K562 (cell line): ENCODE measurements at regions not wholly inside any gene's neighbourhood (a gene's known extent, or its start where the extent isn't known, plus 50 kb on each side); places are given as distances from the start of the nearest gene placed in this dataset.

ENCODE experiments used
- ATAC-seq: fragments of 200-7000 bp; cut with Tn5 transposase; 3 replicates; pipeline ENCODE4 v1.9.1; 2020; ENCODE audit warnings: moderate library complexity
- BruUV-seq: library from RNA; stranded (reverse); fragments of 400-500 nt; replicated peaks from 2 replicates; lab custom pipeline; 2021; lab: Mats Ljungman, UMichigan
- CTCF ChIA-PET: fragments of 300-600 bp; formaldehyde crosslinking; extraction: SDS; loops from one replicate; lab custom pipeline; 2021; ENCODE audit warnings: low intra/inter-chr PET ratio; lab: Yijun Ruan, JAX
- POLR2A ChIA-PET: fragments of 300-600, 350-650 bp; sonication (Branson Sonifier 250); formaldehyde crosslinking; extraction: SDS; loops from one replicate; lab custom pipeline; 2021; ENCODE audit warnings: antibody characterized with exemption, inconsistent platforms; lab: Yijun Ruan, JAX
- DNase-seq, 4 experiments: peaks; one replicate each; pipeline versions ENCODE4 v3.0.0 to v3.0.0-alpha.2; 2011 to 2018; ENCODE audit warnings: low spot score in 3 of 4, mixed read lengths in 3 of 4; ENCODE audit errors: extremely low read depth in 1 of 4
- FAIRE-seq: peaks from 2 replicates; lab custom pipeline; 2011; peaks lifted over from hg19 to GRCh38; lab: Jason Lieb, UNC
- H2AFZ ChIP-seq: 2 replicates; pipeline ENCODE4 v1.6.0; 2011; ENCODE audit warnings: low read depth, low read length, control low read depth, inconsistent platforms
- H3K27ac ChIP-seq: fragments of 200-600 bp; 3 replicates; pipeline ENCODE4 v1.8.0; 2011; ENCODE audit warnings: low read depth, mild to moderate bottlenecking, control low read depth, inconsistent platforms, low read length, moderate library complexity, mixed read lengths; ENCODE audit errors: extremely low read depth
- H3K27me3 ChIP-seq, 2 experiments: fragments of 300-600 bp in 1 of 2; 2 replicates in 1 of 2; 3 replicates in 1 of 2; pipeline versions ENCODE4 v1.6.0 to v1.8.0; 2011; ENCODE audit warnings: inconsistent platforms in 2 of 2, low read length in 2 of 2, mild to moderate bottlenecking in 1 of 2, mixed read lengths in 1 of 2, moderate library complexity in 1 of 2; ENCODE audit not compliant: control insufficient read depth in 2 of 2, insufficient read depth in 2 of 2
- H3K36me3 ChIP-seq: fragments of 300-600 bp; 3 replicates; pipeline ENCODE4 v1.8.0; 2011; ENCODE audit warnings: mild to moderate bottlenecking, low read length, inconsistent platforms; ENCODE audit not compliant: control insufficient read depth, insufficient read depth
- H3K4me1 ChIP-seq, 2 experiments: fragments of 200-600 bp in 1 of 2; replicated peaks in 1 of 2; 2 replicates in 1 of 2; 3 replicates in 1 of 2; pipeline versions ENCODE4 v1.5.1 to v1.8.0; 2011; ENCODE audit warnings: inconsistent platforms in 2 of 2, low read length in 2 of 2, mild to moderate bottlenecking in 1 of 2, mixed read lengths in 1 of 2, moderate library complexity in 1 of 2; ENCODE audit not compliant: control insufficient read depth in 2 of 2, insufficient read depth in 2 of 2
- H3K4me2 ChIP-seq: 2 replicates; pipeline ENCODE4 v1.6.1; 2011; ENCODE audit warnings: low read length, control low read depth, inconsistent platforms, mixed read lengths; ENCODE audit not compliant: insufficient read depth
- H3K4me3 ChIP-seq: fragments of 200-600 bp; sonication (generic), shearing (Covaris generic); 2 replicates; pipeline ENCODE4 v1.5.1; 2016; ENCODE audit warnings: control low read depth, inconsistent platforms
- H3K79me2 ChIP-seq: fragments of 200-600 bp; 3 replicates; pipeline ENCODE4 v1.8.0; 2011; ENCODE audit warnings: low read length, inconsistent platforms; ENCODE audit not compliant: control insufficient read depth, insufficient read depth
- H3K9ac ChIP-seq, 2 experiments: 2 replicates each; pipeline versions ENCODE4 v1.6.0 to v1.6.1; 2011; ENCODE audit warnings: low read depth in 2 of 2, low read length in 2 of 2, control low read depth in 1 of 2, inconsistent platforms in 1 of 2, mild to moderate bottlenecking in 1 of 2, mixed read lengths in 1 of 2; ENCODE audit not compliant: insufficient read depth in 1 of 2
- H3K9me1 ChIP-seq: one replicate; pipeline ENCODE4 v1.6.0; 2011; ENCODE audit warnings: inconsistent platforms, mild to moderate bottlenecking, low read length, moderate library complexity; ENCODE audit not compliant: control insufficient read depth, insufficient read depth
- H3K9me3 ChIP-seq: replicated peaks from 2 replicates; pipeline ENCODE4 v1.5.1; 2011; ENCODE audit warnings: low read depth, low read length, inconsistent platforms; ENCODE audit not compliant: control insufficient read depth, insufficient read depth
- H4K20me1 ChIP-seq: replicated peaks from 2 replicates; pipeline ENCODE4 v1.6.1; 2011; ENCODE audit warnings: low read length, inconsistent platforms, mixed read lengths; ENCODE audit not compliant: control insufficient read depth, insufficient read depth
- ATF7 ChIP-seq: fragments of 450-650 bp; IDR thresholded peaks from 2 replicates; pipeline ENCODE4 v1.7.1; 2014; ENCODE audit warnings: mild to moderate bottlenecking, moderate library complexity
- BCOR ChIP-seq: fragments of 450-650 bp; IDR thresholded peaks from 2 replicates; pipeline ENCODE4 v1.6.1; 2016
- COPS2 ChIP-seq: fragments of 450-650 bp; conservative IDR thresholded peaks from 2 replicates; pipeline ENCODE4 v1.6.1; 2016; ENCODE audit warnings: mild to moderate bottlenecking, moderate library complexity
- GABPB2 ChIP-seq: fragments of 250-450 bp; sonication (Bioruptor Pico); conservative IDR thresholded peaks from 2 replicates; pipeline ENCODE4 v1.5.1; 2021; ENCODE audit warnings: mild to moderate bottlenecking
- MTA1 ChIP-seq: fragments of 450-650 bp; IDR thresholded peaks from 2 replicates; pipeline ENCODE4 v1.6.1; 2017; ENCODE audit warnings: borderline replicate concordance
- PHF20 ChIP-seq: fragments of 450-650 bp; IDR thresholded peaks from 2 replicates; pipeline ENCODE4 v1.6.1; 2018; ENCODE audit not compliant: partially characterized antibody
- POLR2G ChIP-seq: fragments of 200-400 bp; formaldehyde crosslinking; IDR thresholded peaks from 2 replicates; pipeline ENCODE4 v1.6.1; 2017; ENCODE audit warnings: low read depth, mild to moderate bottlenecking, antibody characterized with exemption, low read length, moderate library complexity
- POLR2H ChIP-seq: IDR thresholded peaks from 2 replicates; pipeline ENCODE4 v1.6.1; 2016; ENCODE audit warnings: missing genetic modification characterization, low read depth, mild to moderate bottlenecking, control low read depth, missing compliant biosample characterization, moderate library complexity
- POLR3A ChIP-seq: IDR thresholded peaks from 2 replicates; pipeline ENCODE4 v1.6.1; 2011; ENCODE audit warnings: borderline replicate concordance, mild to moderate bottlenecking, moderate library complexity; ENCODE audit not compliant: insufficient read length, insufficient read depth; ENCODE audit errors: extremely low read depth
- POU5F1 ChIP-seq: fragments of 150-350 bp; IDR thresholded peaks from 2 replicates; pipeline ENCODE4 v1.6.1; 2014; ENCODE audit warnings: borderline replicate concordance, low read length, low read depth, mild to moderate bottlenecking; ENCODE audit not compliant: partially characterized antibody
- PRMT5 ChIP-seq: sonication (generic); formaldehyde crosslinking; IDR thresholded peaks from 2 replicates; pipeline ENCODE4 v1.5.0; 2020; ENCODE audit warnings: missing genetic modification reagents
- TBP ChIP-seq: optimal IDR thresholded peaks from 2 replicates; pipeline ENCODE3; 2011; ENCODE audit warnings: low read depth, low read length, improper control_type of control experiment
- ZKSCAN8 ChIP-seq: fragments of 200-800 bp; sonication (Bioruptor generic); IDR thresholded peaks from 2 replicates; pipeline ENCODE4 v1.6.1; 2016; ENCODE audit warnings: missing genetic modification characterization, missing compliant biosample characterization
- ZNF133 ChIP-seq: fragments of 250-450 bp; sonication (Bioruptor Pico); IDR thresholded peaks from 2 replicates; pipeline ENCODE4 v1.4.0; 2020; ENCODE audit warnings: mild to moderate bottlenecking
- ZNF224 ChIP-seq: sonication (generic); formaldehyde crosslinking; IDR thresholded peaks from 2 replicates; pipeline ENCODE4 v1.8.0; 2022; ENCODE audit warnings: mild to moderate bottlenecking, missing genetic modification reagents
- ZNF764 ChIP-seq: fragments of 250-450 bp; sonication (Bioruptor Pico); IDR thresholded peaks from 2 replicates; pipeline ENCODE4 v1.4.0; 2020; ENCODE audit warnings: low read depth, mild to moderate bottlenecking, moderate library complexity
- WGBS: fragments of 100-300 bp; shearing (Covaris generic); methylation state at CpG from one replicate; pipeline ENCODE4 v1.1.6; 2016; ENCODE audit warnings: low coverage, mixed read lengths; ENCODE audit not compliant: insufficient coverage; ENCODE audit errors: missing lambda C conversion rate; 5-methylcytosine and 5-hydroxymethylcytosine counted together
- in situ Hi-C: fragments of 300-500 bp; cut with MboI; formaldehyde crosslinking; loops from 4 replicates; pipeline ENCODE4 v1.15.0; 2018; ENCODE audit warnings: inconsistent platforms, mixed read lengths
- intact Hi-C: fragments of 100-400 bp; cut with micrococcal nuclease; formaldehyde crosslinking; loops from 2 replicates; pipeline ENCODE4 v1.14.2; 2022
- TF ChIP-seq, protein P1 (sequence below): fragments of 200-800 bp; sonication (Bioruptor generic); IDR thresholded peaks from 2 replicates; pipeline ENCODE4 v1.6.1; 2017; ENCODE audit warnings: missing genetic modification characterization, missing compliant biosample characterization
- TF ChIP-seq, protein P2 (sequence below): fragments of 250-450 bp; sonication (Bioruptor Pico); IDR thresholded peaks from 2 replicates; pipeline ENCODE4 v1.8.0; 2021; ENCODE audit warnings: borderline replicate concordance, mild to moderate bottlenecking, moderate library complexity; ENCODE audit not compliant: poor library complexity, severe bottlenecking
- TF ChIP-seq, protein P3 (sequence below): sonication (generic); formaldehyde crosslinking; IDR thresholded peaks from 2 replicates; pipeline ENCODE4 v1.8.0; 2022; ENCODE audit warnings: mild to moderate bottlenecking, missing genetic modification reagents

DNA sequence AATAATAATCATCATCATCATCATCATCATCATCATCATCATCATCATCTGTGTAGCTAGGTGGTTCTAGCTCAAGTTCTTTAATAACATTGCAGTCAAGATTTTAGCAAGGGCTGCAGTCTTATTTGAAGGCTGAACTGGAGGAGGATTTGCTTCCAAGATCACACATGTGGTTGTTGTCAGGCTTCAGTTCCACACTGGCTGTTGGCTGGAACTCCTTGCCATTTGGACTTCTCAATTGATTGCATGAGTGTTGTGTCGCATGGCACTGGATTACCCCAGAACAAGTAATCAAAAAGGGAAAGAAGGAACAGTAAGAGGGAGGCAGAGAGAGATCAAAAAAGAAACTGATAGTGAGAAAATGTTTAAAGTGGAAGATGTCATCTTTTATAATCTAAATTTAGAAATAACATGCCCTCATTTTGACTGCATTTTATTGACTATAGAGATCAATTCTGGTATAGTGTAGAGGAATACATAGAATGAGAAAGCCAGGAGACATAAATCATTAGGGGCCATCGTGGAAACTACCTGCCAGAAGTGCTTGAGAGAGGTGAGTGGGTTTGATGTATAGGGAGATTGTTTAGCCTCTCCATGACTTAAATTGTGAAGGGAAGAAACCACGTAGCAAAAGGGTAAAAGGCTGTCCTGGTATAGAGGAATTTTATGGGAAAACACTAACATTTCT is 346.6 kb upstream of the RBMS3 start:
- Histone ChIP-seq H3K9me3 (no peaks in the 10 kb centered on the region), H3K79me2 (no peaks in the 10 kb centered on the region), H3K36me3 (no peaks in the 10 kb centered on the region), H3K4me1 (no peaks in the 10 kb centered on the region), H2AFZ (no peak overlapping the region), H3K4me2 (no peak overlapping the region), H3K27ac (no peak overlapping the region), H3K27me3 (no peaks in the 10 kb centered on the region), H3K9me1 (no peaks in the 10 kb centered on the region), H3K9ac (no peak overlapping the region), H3K4me3 (no peak overlapping the region), H4K20me1 (no peaks in the 10 kb centered on the region)
- no peak for ATAC-seq
- in situ Hi-C loops, result no loop called here
- no TSS peak for BruUV-seq
- intact Hi-C loops, result no loop called here
- TF ChIP-seq ZKSCAN8 (CRISPR knock-in tag) (no peak), ZNF764 (CRISPR knock-in tag) (no peak), POU5F1 (no peak), POLR2H (no peak), PHF20 (no peak), GABPB2 (CRISPR knock-in tag) (no peak), ZNF133 (CRISPR knock-in tag) (no peak), PRMT5 (CRISPR knock-in tag) (no peak), COPS2 (no peak), POLR3A (no peak), ATF7 (no peak), TBP (no peak), MTA1 (no peak), ZNF224 (no peak), BCOR (no peak), POLR2G (no peak)
- TF ChIP-seq, protein P1, sequence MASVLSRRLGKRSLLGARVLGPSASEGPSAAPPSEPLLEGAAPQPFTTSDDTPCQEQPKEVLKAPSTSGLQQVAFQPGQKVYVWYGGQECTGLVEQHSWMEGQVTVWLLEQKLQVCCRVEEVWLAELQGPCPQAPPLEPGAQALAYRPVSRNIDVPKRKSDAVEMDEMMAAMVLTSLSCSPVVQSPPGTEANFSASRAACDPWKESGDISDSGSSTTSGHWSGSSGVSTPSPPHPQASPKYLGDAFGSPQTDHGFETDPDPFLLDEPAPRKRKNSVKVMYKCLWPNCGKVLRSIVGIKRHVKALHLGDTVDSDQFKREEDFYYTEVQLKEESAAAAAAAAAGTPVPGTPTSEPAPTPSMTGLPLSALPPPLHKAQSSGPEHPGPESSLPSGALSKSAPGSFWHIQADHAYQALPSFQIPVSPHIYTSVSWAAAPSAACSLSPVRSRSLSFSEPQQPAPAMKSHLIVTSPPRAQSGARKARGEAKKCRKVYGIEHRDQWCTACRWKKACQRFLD, result no peak
- TF ChIP-seq, protein P2, sequence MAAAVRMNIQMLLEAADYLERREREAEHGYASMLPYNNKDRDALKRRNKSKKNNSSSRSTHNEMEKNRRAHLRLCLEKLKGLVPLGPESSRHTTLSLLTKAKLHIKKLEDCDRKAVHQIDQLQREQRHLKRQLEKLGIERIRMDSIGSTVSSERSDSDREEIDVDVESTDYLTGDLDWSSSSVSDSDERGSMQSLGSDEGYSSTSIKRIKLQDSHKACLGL (CRISPR knock-in tag), result no peak
- TF ChIP-seq, protein P3, sequence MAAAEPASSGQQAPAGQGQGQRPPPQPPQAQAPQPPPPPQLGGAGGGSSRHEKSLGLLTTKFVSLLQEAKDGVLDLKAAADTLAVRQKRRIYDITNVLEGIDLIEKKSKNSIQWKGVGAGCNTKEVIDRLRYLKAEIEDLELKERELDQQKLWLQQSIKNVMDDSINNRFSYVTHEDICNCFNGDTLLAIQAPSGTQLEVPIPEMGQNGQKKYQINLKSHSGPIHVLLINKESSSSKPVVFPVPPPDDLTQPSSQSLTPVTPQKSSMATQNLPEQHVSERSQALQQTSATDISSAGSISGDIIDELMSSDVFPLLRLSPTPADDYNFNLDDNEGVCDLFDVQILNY, result no peak
- WGBS, result 0% methylated on average over 3 of the region's 3 CpGs
- FAIRE-seq, result no peak
- DNase-seq, result no peak
- ChIA-PET CTCF (no interaction called here), POLR2A (no interaction called here)
